ENCODE measurements at regions not wholly inside any gene's neighbourhood (a gene's known extent, or its start where the extent isn't known, plus 50 kb on each side); places are given as distances from the start of the nearest gene placed in this dataset.

DNA sequence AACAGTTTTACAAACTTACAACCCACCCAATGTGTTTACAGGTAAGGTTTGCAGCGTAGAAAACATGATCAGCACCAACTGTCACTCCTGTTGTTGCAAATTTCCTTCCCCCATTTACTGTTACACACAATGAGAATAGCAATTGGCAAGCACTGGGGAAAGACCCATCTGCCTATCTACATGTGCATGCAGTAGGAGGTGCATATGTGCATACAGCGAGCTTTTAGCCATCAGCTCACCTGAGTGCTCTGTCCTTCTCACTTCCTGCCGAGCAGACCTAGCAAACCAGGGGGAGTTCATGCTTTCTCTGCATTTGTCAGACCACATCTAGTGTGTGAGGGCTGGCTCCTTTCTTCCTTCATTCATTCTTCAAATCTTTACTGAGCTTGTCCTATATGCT lies 49.9 kb upstream of the ARL4C start:
- DNase-seq (ENCODE audit: low spot score) (no peak), ATAC-seq (no peak)

Measured in left lobe of liver (tissue), 2 donors.